ENCODE measurements at regions not wholly inside any gene's neighbourhood (a gene's known extent, or its start where the extent isn't known, plus 50 kb on each side); places are given as distances from the start of the nearest gene placed in this dataset.

GRCh38 chr7:125347269-125347668, 417.6 kb upstream of the POT1 start:
- TF ChIP-seq POLR2A (IDR thresholded peaks at IDR 0.05; ENCODE audit: low read depth, low read length) (no peak), TAF1 (IDR thresholded peaks at IDR 0.05; ENCODE audit: borderline replicate concordance, low read depth, low read length) (no peak)
